H9 (cell line): ENCODE measurements at regions not wholly inside any gene's neighbourhood (a gene's known extent, or its start where the extent isn't known, plus 50 kb on each side); places are given as distances from the start of the nearest gene placed in this dataset.

ENCODE experiments used
- DNase-seq: peaks from one replicate; pipeline ENCODE4 v3.0.0-alpha.2; 2017
- H2AFZ ChIP-seq: one replicate; pipeline ENCODE4 v1.6.1; 2013; ENCODE audit warnings: mild to moderate bottlenecking, low read length, control low read depth, moderate library complexity
- H2AK5ac ChIP-seq: 2 replicates; pipeline ENCODE4 v1.6.1; 2013; ENCODE audit warnings: low read length, control low read depth, mixed read lengths; ENCODE audit not compliant: insufficient read length
- H2BK120ac ChIP-seq: one replicate; pipeline ENCODE4 v1.6.1; 2013; ENCODE audit warnings: low read depth, mild to moderate bottlenecking, low read length, control low read depth, inconsistent platforms; ENCODE audit not compliant: poor library complexity, severe bottlenecking
- H2BK12ac ChIP-seq: 2 replicates; pipeline ENCODE4 v1.6.1; 2013; ENCODE audit warnings: low read length, control low read depth, mixed read lengths, low read depth; ENCODE audit not compliant: insufficient read length
- H2BK15ac ChIP-seq: 2 replicates; pipeline ENCODE4 v1.6.1; 2013; ENCODE audit warnings: low read depth, low read length, control low read depth
- H2BK20ac ChIP-seq: one replicate; pipeline ENCODE4 v1.6.1; 2013; ENCODE audit warnings: low read depth, mild to moderate bottlenecking, low read length, control low read depth, inconsistent platforms; ENCODE audit not compliant: poor library complexity, severe bottlenecking
- H2BK5ac ChIP-seq: 2 replicates; pipeline ENCODE4 v1.6.1; 2013; ENCODE audit warnings: low read length, control low read depth, mixed read lengths; ENCODE audit not compliant: insufficient read length
- H3K14ac ChIP-seq: 2 replicates; pipeline ENCODE4 v1.6.1; 2013; ENCODE audit warnings: low read length, control low read depth; ENCODE audit not compliant: insufficient read depth
- H3K18ac ChIP-seq: 2 replicates; pipeline ENCODE4 v1.6.1; 2013; ENCODE audit warnings: low read depth, mild to moderate bottlenecking, mixed read lengths, low read length, control low read depth; ENCODE audit not compliant: insufficient read length
- H3K23ac ChIP-seq: 2 replicates; pipeline ENCODE4 v1.6.1; 2013; ENCODE audit warnings: low read length, control low read depth, mixed read lengths, low read depth; ENCODE audit not compliant: insufficient read length
- H3K23me2 ChIP-seq: 2 replicates; pipeline ENCODE4 v1.6.1; 2013; ENCODE audit warnings: low read depth, mild to moderate bottlenecking, mixed read lengths, low read length, control low read depth; ENCODE audit not compliant: insufficient read length, poor library complexity, severe bottlenecking
- H3K27ac ChIP-seq: 2 replicates; pipeline ENCODE4 v1.5.1; 2013; ENCODE audit warnings: low read length, control low read depth, mixed read lengths, low read depth; ENCODE audit not compliant: insufficient read length
- H3K27me3 ChIP-seq: 2 replicates; pipeline ENCODE4 v1.6.1; 2013; ENCODE audit warnings: low read length, control low read depth, inconsistent platforms; ENCODE audit not compliant: insufficient read depth
- H3K4ac ChIP-seq: 2 replicates; pipeline ENCODE4 v1.6.1; 2013; ENCODE audit warnings: low read depth, mild to moderate bottlenecking, control low read depth, inconsistent platforms, low read length, moderate library complexity
- H3K4me1 ChIP-seq: 2 replicates; pipeline ENCODE4 v1.6.1; 2013; ENCODE audit warnings: low read length, control low read depth, inconsistent platforms; ENCODE audit not compliant: insufficient read depth
- H3K4me2 ChIP-seq: 2 replicates; pipeline ENCODE4 v1.6.1; 2013; ENCODE audit warnings: low read length, control low read depth, mixed read lengths; ENCODE audit not compliant: insufficient read length, insufficient read depth
- H3K56ac ChIP-seq: 2 replicates; pipeline ENCODE4 v1.6.1; 2013; ENCODE audit warnings: low read depth, mild to moderate bottlenecking, mixed read lengths, low read length, control low read depth; ENCODE audit not compliant: insufficient read length
- H3K79me1 ChIP-seq: 2 replicates; pipeline ENCODE4 v1.6.1; 2013; ENCODE audit warnings: low read depth, mild to moderate bottlenecking, moderate library complexity, low read length, control low read depth, inconsistent platforms; ENCODE audit not compliant: insufficient read depth, poor library complexity, severe bottlenecking
- H3K79me2 ChIP-seq: 2 replicates; pipeline ENCODE4 v1.6.1; 2013; ENCODE audit warnings: low read length, control low read depth, inconsistent platforms; ENCODE audit not compliant: insufficient read depth
- H3K9ac ChIP-seq: 2 replicates; pipeline ENCODE4 v1.6.1; 2013; ENCODE audit warnings: low read length, control low read depth, mixed read lengths; ENCODE audit not compliant: insufficient read length; ENCODE audit errors: extremely low read depth
- H3K9me3 ChIP-seq: one replicate; pipeline ENCODE4 v1.6.1; 2013; ENCODE audit warnings: low read depth, low read length, inconsistent platforms; ENCODE audit not compliant: control insufficient read depth
- H3T11ph ChIP-seq: one replicate; pipeline ENCODE4 v1.6.1; 2013; ENCODE audit warnings: mild to moderate bottlenecking, low read length, control low read depth, inconsistent platforms
- H4K20me1 ChIP-seq: one replicate; pipeline ENCODE4 v1.6.1; 2013; ENCODE audit not compliant: control insufficient read depth, insufficient read length, insufficient read depth
- H4K5ac ChIP-seq: 2 replicates; pipeline ENCODE4 v1.6.1; 2013; ENCODE audit warnings: low read depth, mild to moderate bottlenecking, mixed read lengths, low read length, control low read depth; ENCODE audit not compliant: insufficient read length
- H4K8ac ChIP-seq: replicated peaks from 2 replicates; pipeline ENCODE4 v1.6.1; 2013; ENCODE audit warnings: low read length, control low read depth, mixed read lengths, low read depth; ENCODE audit not compliant: insufficient read length
- H4K91ac ChIP-seq: 2 replicates; pipeline ENCODE4 v1.6.1; 2013; ENCODE audit warnings: low read depth, mild to moderate bottlenecking, moderate library complexity, mixed read lengths, low read length, control low read depth; ENCODE audit not compliant: insufficient read length
- H3K27ac Mint-ChIP-seq, 3 experiments: 2 replicates in 2 of 3; 3 replicates in 1 of 3; pipeline ENCODE4 v1.8.0; 2020 to 2021; ENCODE audit warnings: mixed read lengths in 3 of 3, mild to moderate bottlenecking in 1 of 3, moderate library complexity in 1 of 3
- H3K27me3 Mint-ChIP-seq: 2 replicates; pipeline ENCODE4 v1.8.0; 2021; ENCODE audit warnings: low read depth, mild to moderate bottlenecking, moderate library complexity, mixed read lengths
- H3K36me3 Mint-ChIP-seq, 3 experiments: 2 replicates in 2 of 3; 3 replicates in 1 of 3; pipeline ENCODE4 v1.8.0; 2020 to 2021; ENCODE audit warnings: low read depth in 3 of 3, mixed read lengths in 3 of 3; ENCODE audit not compliant: insufficient read depth in 1 of 3
- H3K4me1 Mint-ChIP-seq, 2 experiments: 2 replicates each; pipeline ENCODE4 v1.8.0; 2020; ENCODE audit warnings: mixed read lengths in 2 of 2
- H3K4me3 Mint-ChIP-seq, 2 experiments: 2 replicates in 1 of 2; 3 replicates in 1 of 2; pipeline ENCODE4 v1.8.0; 2020 to 2021; ENCODE audit warnings: mild to moderate bottlenecking in 2 of 2, mixed read lengths in 2 of 2, moderate library complexity in 1 of 2
- H3K9me3 Mint-ChIP-seq, 2 experiments: 2 replicates in 1 of 2; 3 replicates in 1 of 2; pipeline ENCODE4 v1.8.0; 2020; ENCODE audit warnings: mild to moderate bottlenecking in 2 of 2, mixed read lengths in 2 of 2, moderate library complexity in 1 of 2
- WGBS: extraction: QIAGEN DNeasy Blood & Tissue Kit; methylation state at CpG from one replicate; pipeline ENCODE4 v1.1.7; 2013; ENCODE audit warnings: missing lambda C conversion rate, low lambda C conversion rate, mixed read lengths; ENCODE audit not compliant: insufficient read length; ENCODE audit errors: extremely low coverage; 5-methylcytosine and 5-hydroxymethylcytosine counted together
- TF ChIP-seq, protein P1 (sequence below): fragments of 200-600 bp; sonication (generic); conservative IDR thresholded peaks from 3 replicates; pipeline ENCODE4 v1.8.0; 2021; ENCODE audit warnings: antibody characterized with exemption, mild to moderate bottlenecking

DNA sequence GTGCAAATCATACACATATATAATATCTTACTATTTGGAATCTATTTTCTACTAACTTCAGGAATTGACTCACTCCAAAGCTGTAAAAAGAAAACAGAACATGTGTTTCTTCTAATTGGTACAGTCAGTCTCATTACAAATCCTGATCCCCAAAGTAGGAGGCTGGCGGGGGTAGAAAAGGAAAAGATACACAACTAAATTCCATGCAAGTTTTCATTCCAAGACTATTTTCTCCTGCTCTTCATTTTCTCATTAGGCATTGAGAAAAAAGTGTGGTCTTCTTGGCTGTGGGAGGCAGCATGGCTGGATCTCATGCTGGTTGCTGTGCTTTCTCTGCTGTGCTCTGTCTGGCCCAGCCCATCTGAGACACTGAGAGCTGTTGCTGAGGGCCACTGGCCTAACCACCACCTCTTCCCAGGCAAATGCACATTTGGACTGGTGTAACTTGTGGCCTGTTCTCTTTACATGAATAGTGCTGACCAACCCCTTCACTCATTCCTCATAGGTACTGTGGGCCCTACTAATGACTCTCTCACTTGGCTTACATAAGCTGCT, 1107.5 kb upstream of the B3GALT2 start:
- H3K18ac ChIP-seq: no peak overlapping the region
- H3K9me3 Mint-ChIP-seq: no peaks in the 10 kb centered on the region
- H3K27ac Mint-ChIP-seq: no peak overlapping the region; a peak in 1 of 7 replicates
- no peak overlapping the region for H3K4me3 Mint-ChIP-seq
- no peak overlapping the region for H3K9ac ChIP-seq
- H3K36me3 Mint-ChIP-seq: no peaks in the 10 kb centered on the region
- WGBS: no CpG with 5 or more reads among the region's 1 CpG
- H2BK15ac ChIP-seq: no peak overlapping the region
- H3K27me3 Mint-ChIP-seq: peaks cover 3% of the 10 kb centered on the region
- no peaks in the 10 kb centered on the region; the same call in 1 of the 2 replicates for H3K27me3 ChIP-seq
- no peaks in the 10 kb centered on the region for H3K23me2 ChIP-seq
- no peak overlapping the region for H4K5ac ChIP-seq
- H3K27ac ChIP-seq: no peak overlapping the region
- no peak overlapping the region for H4K8ac ChIP-seq
- H3K4me1 ChIP-seq: no peaks in the 10 kb centered on the region
- H2AFZ ChIP-seq: no peak overlapping the region
- H3K4me2 ChIP-seq: no peak overlapping the region
- no peak overlapping the region for H3K56ac ChIP-seq
- H3K9me3 ChIP-seq: no peaks in the 10 kb centered on the region
- H2BK5ac ChIP-seq: no peak overlapping the region
- no peak for DNase-seq
- H4K91ac ChIP-seq: no peak overlapping the region
- H2BK120ac ChIP-seq: no peak overlapping the region
- H3K4ac ChIP-seq: no peak overlapping the region
- no peak overlapping the region for H2AK5ac ChIP-seq
- no peaks in the 10 kb centered on the region for H3K79me2 ChIP-seq
- no peak overlapping the region for H3T11ph ChIP-seq
- no peak overlapping the region for H2BK20ac ChIP-seq
- peaks cover 12 to 13% of the 10 kb centered on the region in 2 experiments for H3K4me1 Mint-ChIP-seq
- no peak overlapping the region for H3K23ac ChIP-seq
- H2BK12ac ChIP-seq: no peak overlapping the region
- H3K79me1 ChIP-seq: no peaks in the 10 kb centered on the region
- TF ChIP-seq, protein P1, sequence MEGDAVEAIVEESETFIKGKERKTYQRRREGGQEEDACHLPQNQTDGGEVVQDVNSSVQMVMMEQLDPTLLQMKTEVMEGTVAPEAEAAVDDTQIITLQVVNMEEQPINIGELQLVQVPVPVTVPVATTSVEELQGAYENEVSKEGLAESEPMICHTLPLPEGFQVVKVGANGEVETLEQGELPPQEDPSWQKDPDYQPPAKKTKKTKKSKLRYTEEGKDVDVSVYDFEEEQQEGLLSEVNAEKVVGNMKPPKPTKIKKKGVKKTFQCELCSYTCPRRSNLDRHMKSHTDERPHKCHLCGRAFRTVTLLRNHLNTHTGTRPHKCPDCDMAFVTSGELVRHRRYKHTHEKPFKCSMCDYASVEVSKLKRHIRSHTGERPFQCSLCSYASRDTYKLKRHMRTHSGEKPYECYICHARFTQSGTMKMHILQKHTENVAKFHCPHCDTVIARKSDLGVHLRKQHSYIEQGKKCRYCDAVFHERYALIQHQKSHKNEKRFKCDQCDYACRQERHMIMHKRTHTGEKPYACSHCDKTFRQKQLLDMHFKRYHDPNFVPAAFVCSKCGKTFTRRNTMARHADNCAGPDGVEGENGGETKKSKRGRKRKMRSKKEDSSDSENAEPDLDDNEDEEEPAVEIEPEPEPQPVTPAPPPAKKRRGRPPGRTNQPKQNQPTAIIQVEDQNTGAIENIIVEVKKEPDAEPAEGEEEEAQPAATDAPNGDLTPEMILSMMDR: no peak
- no peaks in the 10 kb centered on the region for H4K20me1 ChIP-seq
- no peak overlapping the region for H3K14ac ChIP-seq
